CD1c-positive myeloid dendritic cell (primary cell): ENCODE measurements at regions not wholly inside any gene's neighbourhood (a gene's known extent, or its start where the extent isn't known, plus 50 kb on each side); places are given as distances from the start of the nearest gene placed in this dataset.
A peak's percentile ranks its signal among the peaks of the same experiment; 100 is the strongest.

Experiments
- DNase-seq: peaks from one replicate; pipeline ENCODE4 v3.0.0-alpha.2; 2016; ENCODE audit errors: extremely low spot score

DNA sequence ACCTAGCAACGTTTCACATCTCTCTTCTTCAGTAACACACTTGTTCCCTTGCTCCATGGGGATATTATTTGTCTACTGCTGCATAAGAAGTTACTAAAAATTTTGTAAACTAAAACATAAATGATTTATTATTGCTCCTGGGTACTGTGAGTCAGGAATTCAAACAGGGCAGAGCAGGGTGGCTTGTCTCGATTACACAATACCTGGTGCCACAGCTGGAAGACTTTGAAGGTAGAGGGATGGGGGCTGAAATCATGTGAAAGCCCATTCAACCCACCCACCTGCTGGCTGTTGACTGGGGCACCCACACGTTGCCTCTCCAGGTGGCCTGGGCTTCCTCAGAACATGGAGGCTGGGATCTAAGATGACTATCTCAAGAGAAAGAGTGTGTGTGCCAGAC lies 213.2 kb downstream of the ESM1 start:
- DNase-seq, result no peak

DNA sequence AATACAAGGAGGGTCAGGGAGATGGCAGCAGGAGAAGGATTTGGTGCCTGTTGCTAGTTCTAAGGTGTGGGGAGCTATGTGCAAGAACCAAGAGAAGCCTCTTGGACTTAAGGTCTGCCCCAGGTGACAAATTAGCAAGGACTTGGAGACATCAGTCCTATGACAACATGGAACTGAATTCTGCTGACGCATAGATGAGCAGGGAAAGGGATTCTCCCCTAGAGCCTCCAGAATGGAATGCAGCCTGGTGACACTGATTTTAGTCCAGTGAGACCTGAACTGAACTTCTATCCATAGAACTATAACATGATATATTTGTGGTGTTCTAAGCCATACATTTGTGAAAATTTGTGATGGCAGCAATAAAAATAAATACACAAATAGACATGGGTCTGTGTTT lies 215.6 kb downstream of the ESM1 start:
- no peak for DNase-seq

DNA sequence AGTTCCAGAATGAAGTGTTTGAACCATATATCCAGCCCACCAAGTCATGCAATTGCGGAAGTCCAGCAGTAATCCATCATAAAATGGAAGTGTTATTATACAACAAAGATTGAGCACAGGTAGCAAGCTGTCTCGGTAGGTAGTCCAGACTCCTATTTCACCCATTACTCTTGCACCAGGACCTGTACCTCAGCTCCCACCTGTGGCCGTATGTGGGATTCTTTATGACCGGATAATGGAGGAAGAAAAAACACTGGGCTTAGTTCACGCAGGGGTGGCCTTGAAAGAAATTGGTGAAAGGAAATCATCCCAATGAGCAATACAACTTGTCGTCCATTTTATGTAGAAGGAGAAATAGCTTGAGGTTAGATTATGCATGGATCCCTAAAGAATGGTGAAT lies 216.3 kb downstream of the ESM1 start:
- no peak for DNase-seq

- DNase-seq, result no peak
These were observed 218.6 kb downstream of the ESM1 start for GRCh38 chr5:54766748-54767147.

DNA sequence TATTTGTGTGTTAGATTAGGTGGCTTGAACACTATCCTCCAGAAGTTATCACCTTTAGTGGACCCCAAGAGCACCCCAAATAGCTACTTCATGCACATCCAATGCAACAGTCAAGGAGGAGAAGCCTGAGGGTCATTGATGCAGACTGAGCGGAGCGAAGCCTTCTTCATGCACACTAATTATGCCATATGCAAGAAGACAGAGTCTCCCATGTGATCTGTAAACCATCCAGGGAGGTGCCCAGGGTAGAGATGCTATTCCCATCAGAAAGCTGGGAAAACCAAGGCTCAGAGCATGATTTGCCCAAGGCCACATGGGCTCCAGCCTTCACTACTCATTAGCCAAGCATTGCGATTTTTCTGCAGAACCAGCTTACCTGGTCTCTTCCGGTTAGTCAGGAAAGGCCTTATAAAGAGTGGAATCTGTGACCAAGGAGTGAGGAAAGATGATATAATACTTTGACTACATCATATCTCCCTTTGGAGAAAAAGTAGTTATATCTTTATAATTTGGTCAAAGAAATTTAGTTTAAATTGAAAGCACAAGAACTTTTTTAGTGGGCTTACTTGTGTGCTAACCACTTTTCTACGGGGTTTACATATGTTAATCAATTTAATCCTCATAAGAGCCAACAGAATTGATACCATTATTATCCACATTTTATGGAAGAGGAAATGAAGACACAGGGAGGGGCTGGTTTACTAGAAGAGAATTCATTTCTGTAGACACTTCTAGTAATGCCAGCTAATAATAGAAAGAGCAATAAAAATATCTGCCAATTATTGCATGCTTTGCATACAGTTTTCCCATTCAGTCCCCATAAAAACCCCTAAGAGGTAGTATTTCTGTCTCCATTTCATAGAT lies 220.0 kb downstream of the ESM1 start:
- no peak for DNase-seq

DNA sequence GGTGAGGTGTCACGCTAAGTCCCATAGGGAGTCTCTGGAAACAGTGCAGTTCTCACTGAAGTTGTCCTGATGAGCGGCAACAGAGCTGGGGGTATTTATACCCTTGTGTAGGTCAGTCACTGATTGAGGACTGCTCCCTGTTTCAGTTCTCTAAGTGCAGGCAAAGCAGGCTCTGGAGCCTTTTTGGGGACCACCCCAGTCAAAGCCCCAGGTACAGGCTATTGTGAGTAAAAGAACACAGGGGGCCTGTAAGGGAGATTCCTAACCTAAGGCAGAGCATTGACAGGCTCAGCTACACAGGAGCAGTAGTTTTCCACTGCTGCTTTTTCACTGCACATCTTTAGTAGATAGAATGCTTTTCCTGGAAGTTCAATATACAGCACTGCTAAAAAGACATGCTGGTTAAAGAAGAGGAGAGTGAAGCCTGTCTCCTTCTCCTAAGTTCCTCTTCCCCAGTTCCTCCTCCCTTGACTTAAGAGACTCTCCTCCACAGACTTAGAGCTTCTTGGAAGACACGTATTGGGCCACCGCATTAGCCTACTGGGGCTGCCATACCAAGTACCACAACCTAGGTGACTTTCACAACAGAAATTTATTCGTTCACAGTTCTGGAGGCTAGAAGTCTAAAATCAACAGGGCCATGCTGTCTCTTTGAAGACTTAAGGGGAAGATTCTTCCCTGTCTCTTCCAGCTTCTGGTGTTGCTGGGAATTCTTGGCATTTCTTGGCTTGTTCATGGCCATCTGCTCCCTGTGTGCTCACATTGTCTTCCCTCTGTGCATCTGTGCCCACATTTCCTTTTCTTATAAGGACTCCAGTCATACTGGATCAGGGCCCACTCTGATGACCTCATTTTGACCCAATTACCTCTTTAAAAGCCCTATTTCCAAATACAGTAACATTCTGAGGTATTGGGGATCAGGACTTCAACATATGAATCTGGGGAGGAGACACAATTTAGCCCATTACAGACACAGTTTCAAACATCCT lies 221.0 kb downstream of the ESM1 start:
- peak; percentile 21 for DNase-seq

DNA sequence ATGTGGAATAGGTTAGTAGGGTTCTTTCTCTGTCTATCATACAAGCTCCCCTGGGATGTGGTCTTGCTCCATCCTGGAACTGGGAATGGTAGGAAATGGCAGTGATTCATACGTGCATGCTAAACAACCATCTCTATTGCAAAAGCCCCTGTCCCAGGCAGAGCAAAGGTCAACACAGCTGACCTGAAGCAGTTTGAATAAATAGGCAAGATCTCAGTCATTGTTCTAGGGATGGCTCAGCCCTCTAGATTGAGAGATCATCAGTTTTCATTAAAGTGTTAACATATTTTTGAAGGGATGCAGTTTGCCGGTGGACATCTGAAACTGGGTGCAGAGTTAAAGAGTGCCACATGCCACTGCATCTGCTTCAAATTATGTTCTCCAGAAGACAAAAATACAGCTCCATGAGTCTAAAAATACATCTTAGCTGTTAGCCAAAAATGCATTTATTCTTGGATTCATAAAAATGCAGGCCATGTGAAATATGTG lies 224.1 kb downstream of the ESM1 start:
- no peak for DNase-seq

DNA sequence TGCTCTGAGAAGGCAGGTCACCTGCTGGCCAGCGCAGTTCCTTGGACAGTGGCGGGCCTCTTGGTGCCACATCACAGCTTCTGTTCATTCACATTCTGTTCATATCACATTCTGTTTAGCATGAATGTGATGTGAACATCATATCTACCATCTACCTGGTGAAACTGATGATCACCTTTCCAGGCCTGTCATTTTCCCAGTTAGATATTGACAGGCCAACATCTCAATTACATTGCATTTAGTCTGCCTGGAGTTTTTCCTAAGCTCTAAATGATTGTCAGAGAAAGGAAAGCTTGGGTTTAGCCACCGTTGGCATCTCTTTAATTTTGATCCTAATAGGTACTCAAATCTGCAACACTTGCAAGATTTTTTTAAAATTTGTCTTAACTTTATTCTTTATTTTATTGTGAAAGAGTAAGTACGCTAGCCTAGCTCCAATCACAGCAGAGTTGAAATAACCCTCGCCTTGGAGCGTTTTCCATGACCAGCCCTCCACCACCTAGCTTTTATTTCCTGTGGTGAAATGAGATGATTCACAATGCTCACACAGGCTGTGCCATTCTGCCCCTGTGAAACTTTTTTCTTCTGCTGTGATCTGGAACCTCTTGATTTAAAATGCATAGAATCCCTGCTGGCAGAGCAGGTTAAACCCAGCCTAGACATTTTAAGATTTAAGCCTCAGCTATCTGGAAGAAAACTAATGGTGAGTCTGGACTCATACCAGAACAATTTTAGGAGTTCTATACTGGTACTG lies 225.0 kb downstream of the ESM1 start:
- DNase-seq, result no peak

- no peak for DNase-seq
These were observed 227.4 kb downstream of the ESM1 start for GRCh38 chr5:54758038-54758437.

GRCh38 chr5:54757541-54757940 lies 227.9 kb downstream of the ESM1 start:
- no peak for DNase-seq

GRCh38 chr5:54756796-54757402 lies 228.5 kb downstream of the ESM1 start:
- DNase-seq, result no peak

- no peak for DNase-seq
These were observed 229.1 kb downstream of the ESM1 start for GRCh38 chr5:54756301-54756700.

- DNase-seq, result no peak
These were observed 230.5 kb downstream of the ESM1 start for GRCh38 chr5:54754878-54755277.

GRCh38 chr5:54754420-54754819 lies 231.0 kb downstream of the ESM1 start:
- no peak for DNase-seq

- no peak for DNase-seq
These were observed 231.6 kb downstream of the ESM1 start for GRCh38 chr5:54753753-54754152.

DNA sequence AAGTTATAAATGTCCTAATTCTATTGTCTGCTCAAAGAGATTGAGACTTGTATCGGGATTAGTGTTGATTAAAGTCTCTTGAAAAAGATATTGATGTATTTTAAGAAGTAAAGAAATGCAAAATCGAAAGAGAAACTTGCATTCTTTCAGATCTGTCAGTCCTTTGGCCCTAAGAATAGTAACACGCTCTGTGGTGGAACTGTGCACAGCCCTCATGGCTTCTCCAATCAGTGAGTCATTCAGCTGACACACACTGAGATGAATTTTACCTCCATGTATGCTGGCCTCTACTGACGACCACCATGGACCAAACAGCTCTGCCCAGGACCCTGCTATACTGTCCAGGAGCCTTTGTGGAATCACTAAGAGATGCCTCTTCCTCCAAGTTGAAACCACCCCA lies 232.4 kb downstream of the ESM1 start:
- peak; percentile 61 for DNase-seq

DNA sequence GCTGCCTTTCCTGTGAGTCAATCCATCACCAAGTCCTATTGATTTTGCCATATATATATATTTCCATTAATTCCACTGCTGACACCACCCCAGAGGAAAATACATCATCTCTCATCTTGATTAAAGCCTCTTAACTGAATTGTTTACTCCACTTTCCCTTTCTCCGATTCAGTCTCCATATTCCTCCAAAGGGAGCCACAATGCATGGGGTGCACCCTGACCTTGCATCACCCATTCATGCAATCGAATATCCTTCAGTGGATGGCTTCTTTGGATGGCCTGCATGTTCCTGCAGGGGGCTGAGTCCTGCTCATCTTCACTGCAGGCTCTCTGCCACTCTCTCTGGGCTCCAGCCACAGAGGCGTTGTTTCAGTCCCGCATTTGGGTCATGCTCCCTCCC lies 231.0 kb downstream of the SNX18 start:
- no peak for DNase-seq

- no peak for DNase-seq
These were observed 229.3 kb downstream of the SNX18 start for GRCh38 chr5:54746777-54747398.

DNA sequence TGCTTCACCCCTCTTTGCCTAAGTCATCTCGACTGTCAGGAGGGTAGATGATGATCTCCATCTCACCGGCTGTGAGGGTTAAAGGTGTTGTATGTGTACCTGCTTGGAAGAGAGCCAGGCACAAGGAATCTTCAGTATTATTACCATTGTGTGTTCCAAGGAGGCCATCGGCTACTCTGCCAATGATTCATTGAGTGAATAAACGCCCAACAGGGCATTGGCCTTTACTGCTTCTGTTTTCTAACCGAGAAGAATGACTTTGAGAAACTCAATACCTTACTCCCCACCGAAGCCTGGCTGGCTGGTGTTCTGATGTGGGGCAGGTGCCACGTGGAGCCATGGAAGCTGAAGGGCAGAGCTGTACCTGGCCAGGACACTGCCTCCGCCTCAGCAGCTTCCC lies 228.8 kb downstream of the SNX18 start:
- DNase-seq, result no peak

- DNase-seq, result no peak
These were observed 228.0 kb downstream of the SNX18 start for GRCh38 chr5:54745599-54745998.
